ENCODE measurements at regions not wholly inside any gene's neighbourhood (a gene's known extent, or its start where the extent isn't known, plus 50 kb on each side); places are given as distances from the start of the nearest gene placed in this dataset.

DNA sequence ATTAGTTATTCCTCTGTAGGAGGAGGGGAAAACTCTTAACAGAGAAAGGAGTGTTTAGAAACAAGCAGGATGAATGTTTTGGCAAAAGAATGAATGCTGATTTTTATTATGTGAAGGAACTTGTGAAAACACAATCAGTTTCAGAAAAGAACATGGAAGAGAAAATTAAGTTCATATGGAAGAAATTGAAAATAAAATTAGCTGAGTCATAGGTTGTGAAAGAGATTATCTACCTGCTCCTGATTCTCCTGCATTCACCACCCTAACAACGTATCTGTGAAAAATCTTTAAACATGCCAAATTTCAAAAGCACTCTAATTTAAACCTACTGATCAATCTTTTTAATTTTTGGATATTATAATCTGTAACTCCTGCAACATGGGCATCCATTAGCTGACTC lies 227.3 kb upstream of the RSPO3 start:
- TF ChIP-seq, protein P1, sequence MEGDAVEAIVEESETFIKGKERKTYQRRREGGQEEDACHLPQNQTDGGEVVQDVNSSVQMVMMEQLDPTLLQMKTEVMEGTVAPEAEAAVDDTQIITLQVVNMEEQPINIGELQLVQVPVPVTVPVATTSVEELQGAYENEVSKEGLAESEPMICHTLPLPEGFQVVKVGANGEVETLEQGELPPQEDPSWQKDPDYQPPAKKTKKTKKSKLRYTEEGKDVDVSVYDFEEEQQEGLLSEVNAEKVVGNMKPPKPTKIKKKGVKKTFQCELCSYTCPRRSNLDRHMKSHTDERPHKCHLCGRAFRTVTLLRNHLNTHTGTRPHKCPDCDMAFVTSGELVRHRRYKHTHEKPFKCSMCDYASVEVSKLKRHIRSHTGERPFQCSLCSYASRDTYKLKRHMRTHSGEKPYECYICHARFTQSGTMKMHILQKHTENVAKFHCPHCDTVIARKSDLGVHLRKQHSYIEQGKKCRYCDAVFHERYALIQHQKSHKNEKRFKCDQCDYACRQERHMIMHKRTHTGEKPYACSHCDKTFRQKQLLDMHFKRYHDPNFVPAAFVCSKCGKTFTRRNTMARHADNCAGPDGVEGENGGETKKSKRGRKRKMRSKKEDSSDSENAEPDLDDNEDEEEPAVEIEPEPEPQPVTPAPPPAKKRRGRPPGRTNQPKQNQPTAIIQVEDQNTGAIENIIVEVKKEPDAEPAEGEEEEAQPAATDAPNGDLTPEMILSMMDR (conservative IDR thresholded peaks at IDR 0.05): no peak
- TF ChIP-seq EZH2 (IDR thresholded peaks at IDR 0.05; ENCODE audit: low read depth): no peak

Data from PC-9 (cell line).